Right lobe of liver (tissue), 6 donors: ENCODE measurements at regions not wholly inside any gene's neighbourhood (a gene's known extent, or its start where the extent isn't known, plus 50 kb on each side); places are given as distances from the start of the nearest gene placed in this dataset.

Experiments used
- ATAC-seq, 4 donors: fragments of 200-7000 bp; cut with Tn5 transposase; one replicate each; pipeline ENCODE4 v1.9.1; 2020; ENCODE audit warnings: mild to moderate bottlenecking in 4 of 4, moderate library complexity in 4 of 4
- DNase-seq, 3 donors: peaks; one replicate each; pipeline ENCODE4 v3.0.0-alpha.2; 2020
- H3K27ac ChIP-seq, 3 donors: fragments of 200-600 bp; one replicate each; pipeline ENCODE4 v1.8.0; 2022
- H3K27me3 ChIP-seq, 2 donors: fragments of 200-600 bp; one replicate each; pipeline ENCODE4 v1.8.0; 2022
- H3K36me3 ChIP-seq, 4 donors: fragments of 200-600 bp; sonication (generic) in 1 of 4; one replicate each; pipeline versions ENCODE4 v1.5.1 to v1.8.0; 2017 to 2022; ENCODE audit warnings: control low read depth in 1 of 4
- H3K4me1 ChIP-seq, 4 donors: fragments of 200-600 bp; sonication (generic) in 1 of 4; one replicate each; pipeline versions ENCODE4 v1.5.1 to v1.8.0; 2017 to 2022; ENCODE audit warnings: control low read depth in 1 of 4
- H3K4me3 ChIP-seq, 3 donors: fragments of 200-600 bp; one replicate each; pipeline ENCODE4 v1.8.0; 2022
- H3K9me3 ChIP-seq, 4 donors: fragments of 200-600 bp; sonication (generic) in 1 of 4; one replicate each; pipeline versions ENCODE4 v1.5.1 to v1.8.0; 2017 to 2022; ENCODE audit warnings: control low read depth in 1 of 4
- CTCF ChIP-seq, 4 donors: fragments of 200-600 bp in 3 of 4; fragments of 450-650 bp in 1 of 4; IDR thresholded peaks; one replicate each; pipeline versions ENCODE4 v1.5.1 to v1.8.0; 2016 to 2022; ENCODE audit warnings: antibody characterized with exemption in 4 of 4, mild to moderate bottlenecking in 2 of 4
- POLR2A ChIP-seq: fragments of 450-650 bp; IDR thresholded peaks from one replicate; pipeline ENCODE4 v1.6.1; 2017; ENCODE audit warnings: antibody characterized with exemption, mild to moderate bottlenecking
- WGBS: methylation state at CpG from one replicate; pipeline ENCODE4 v1.1.6; 2018; ENCODE audit warnings: low coverage, low lambda C conversion rate; ENCODE audit not compliant: insufficient coverage; ENCODE audit errors: missing lambda C conversion rate; 5-methylcytosine and 5-hydroxymethylcytosine counted together
- intact Hi-C, 2 donors: fragments of 100-400 bp; cut with DNase I; formaldehyde crosslinking; loops; one replicate each; pipeline versions ENCODE4 v1.11.2 to v1.14.1; 2022
- donor health status: DM: no; HTN: yes; CAD: no.
- donor health status: DM: no; HTN: no; CAD: no.
- donor health status: DM: no; HTN: no; CAD: no.
- donor health status: DM: no; HTN: yes; CAD: no.
- donor health status: DM: no; HTN: yes; CAD: no.

DNA sequence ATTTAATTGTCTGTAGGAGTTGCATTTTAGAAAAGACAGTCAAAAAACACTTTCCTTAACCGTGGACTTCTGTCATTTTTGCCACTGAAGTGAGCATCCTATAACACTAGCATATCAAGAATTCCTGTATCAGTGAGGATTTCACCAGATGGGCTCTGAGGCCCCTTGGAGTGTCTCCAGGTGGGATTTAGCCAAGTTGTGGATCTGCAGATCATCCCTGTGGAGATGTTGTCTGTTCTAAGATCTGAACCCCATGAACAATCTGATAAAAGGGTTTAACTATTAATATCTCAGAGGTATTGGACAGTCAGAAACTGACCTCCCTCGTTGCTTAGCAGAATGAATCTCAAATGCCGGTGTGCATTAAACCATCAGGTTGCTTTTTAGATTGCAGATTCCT is 165.0 kb upstream of the SRRM4 start:
- Histone ChIP-seq H3K9me3 (no peaks in the 10 kb centered on the region), H3K4me3 (no peak overlapping the region), H3K4me1 (no peaks in the 10 kb centered on the region), H3K27me3 (peaks cover 0 to 2% of the 10 kb centered on the region in 2 donors), H3K36me3 (no peaks in the 10 kb centered on the region), H3K27ac (no peak overlapping the region)
- WGBS, result 62% methylated on average over 3 of the region's 3 CpGs
- DNase-seq, result no peak
- intact Hi-C loops, result no loop called here
- ATAC-seq, result no peak
- TF ChIP-seq CTCF (IDR thresholded peaks at IDR 0.05), result no peak
- no peak for TF ChIP-seq POLR2A

DNA sequence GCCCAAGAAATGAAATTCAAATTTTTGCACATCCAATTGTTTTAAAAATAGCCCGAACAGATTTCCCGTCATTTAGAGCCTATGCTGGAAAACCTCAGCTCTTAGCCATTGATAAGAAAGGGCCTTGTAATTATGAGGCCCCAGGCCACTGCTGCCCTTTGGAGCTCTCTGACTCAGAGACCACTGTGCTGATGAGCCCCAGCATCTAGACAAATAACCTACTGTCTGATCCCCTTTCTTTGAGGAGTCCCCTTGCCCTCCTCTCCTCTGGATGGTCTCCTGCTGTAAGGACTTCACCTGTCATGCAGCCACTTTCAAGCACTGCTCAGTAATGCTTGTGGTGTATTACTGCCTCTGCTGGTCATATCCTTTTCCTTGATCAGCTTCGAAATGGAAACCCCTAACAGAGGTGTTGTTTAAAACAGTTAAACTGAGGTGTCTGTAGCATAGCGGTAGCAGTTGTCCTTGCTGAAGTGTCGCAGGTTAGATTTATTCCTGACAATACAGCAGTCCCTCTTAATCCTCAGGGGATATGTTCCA is 159.9 kb upstream of the SRRM4 start:
- Histone ChIP-seq H3K9me3 (no peaks in the 10 kb centered on the region), H3K4me1 (no peaks in the 10 kb centered on the region), H3K27ac (no peak overlapping the region), H3K27me3 (no peaks in the 10 kb centered on the region), H3K36me3 (no peaks in the 10 kb centered on the region), H3K4me3 (no peak overlapping the region)
- 64% methylated on average over 4 of the region's 5 CpGs for WGBS
- ATAC-seq (no peak), DNase-seq (no peak)
- TF ChIP-seq CTCF (IDR thresholded peaks at IDR 0.05) (no peak), POLR2A (no peak)
- intact Hi-C loops, result no loop called here

- ATAC-seq (no peak), DNase-seq (no peak)
- Histone ChIP-seq H3K36me3 (no peaks in the 10 kb centered on the region), H3K27ac (no peak overlapping the region), H3K4me1 (no peaks in the 10 kb centered on the region), H3K4me3 (no peak overlapping the region), H3K27me3 (no peaks in the 10 kb centered on the region), H3K9me3 (no peaks in the 10 kb centered on the region)
- intact Hi-C loops, result no loop called here
- no peak for TF ChIP-seq CTCF (IDR thresholded peaks at IDR 0.05)
- 84% methylated on average over 2 of the region's 3 CpGs for WGBS
Measured at GRCh38 chr12:118822512-118822911, 158.8 kb upstream of the SRRM4 start.

GRCh38 chr12:118827047-118827446 is 154.3 kb upstream of the SRRM4 start:
- DNase-seq (no peak), ATAC-seq (no peak)
- H3K36me3 ChIP-seq, result no peaks in the 10 kb centered on the region
- H3K27ac ChIP-seq, result no peak overlapping the region
- no peaks in the 10 kb centered on the region for H3K27me3 ChIP-seq
- no peak for TF ChIP-seq POLR2A
- TF ChIP-seq CTCF (IDR thresholded peaks at IDR 0.05), result no peak
- no peaks in the 10 kb centered on the region for H3K4me1 ChIP-seq
- intact Hi-C loops, result no loop called here
- no peaks in the 10 kb centered on the region for H3K9me3 ChIP-seq
- no peak overlapping the region for H3K4me3 ChIP-seq
- WGBS, result 13% methylated on average over 1 of the region's 1 CpG

GRCh38 chr12:118827606-118828005 is 153.7 kb upstream of the SRRM4 start:
- TF ChIP-seq CTCF (IDR thresholded peaks at IDR 0.05), result no peak
- TF ChIP-seq POLR2A, result no peak
- H3K27ac ChIP-seq, result no peak overlapping the region
- no peak for DNase-seq
- intact Hi-C loops, result no loop called here
- H3K4me1 ChIP-seq, result no peaks in the 10 kb centered on the region
- no peak for ATAC-seq
- WGBS, result 58% methylated on average over 5 of the region's 6 CpGs
- no peak overlapping the region for H3K4me3 ChIP-seq
- H3K36me3 ChIP-seq, result no peaks in the 10 kb centered on the region
- no peaks in the 10 kb centered on the region for H3K27me3 ChIP-seq
- no peaks in the 10 kb centered on the region for H3K9me3 ChIP-seq
